ENCODE measurements at regions not wholly inside any gene's neighbourhood (a gene's known extent, or its start where the extent isn't known, plus 50 kb on each side); places are given as distances from the start of the nearest gene placed in this dataset.
A peak's percentile ranks its signal among the peaks of the same experiment; 100 is the strongest.

DNA sequence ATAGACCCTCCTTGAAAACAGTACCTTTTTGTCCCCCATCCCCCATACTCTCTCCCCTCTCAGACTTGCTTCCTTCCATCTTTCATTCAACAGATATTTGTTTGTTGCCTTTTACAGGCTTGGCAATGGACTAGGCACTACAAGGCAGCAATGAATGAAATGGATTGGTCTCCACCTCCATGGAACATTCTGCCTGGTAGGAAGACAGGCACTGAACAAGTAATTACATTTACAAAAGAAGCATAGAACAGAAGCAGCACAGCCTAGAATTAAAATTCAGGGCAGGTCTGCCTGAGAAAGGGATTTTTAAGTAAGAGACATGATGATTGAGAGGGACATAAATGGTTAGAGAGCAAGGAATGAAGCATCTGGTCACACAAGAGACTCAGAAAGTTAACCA is 346.1 kb downstream of the GRXCR1 start:
- H3K4me3 ChIP-seq (ENCODE audit: low read depth, low read length): no peak overlapping the region
- no peak for DNase-seq (ENCODE audit: low read depth)
- TF ChIP-seq, protein P1, sequence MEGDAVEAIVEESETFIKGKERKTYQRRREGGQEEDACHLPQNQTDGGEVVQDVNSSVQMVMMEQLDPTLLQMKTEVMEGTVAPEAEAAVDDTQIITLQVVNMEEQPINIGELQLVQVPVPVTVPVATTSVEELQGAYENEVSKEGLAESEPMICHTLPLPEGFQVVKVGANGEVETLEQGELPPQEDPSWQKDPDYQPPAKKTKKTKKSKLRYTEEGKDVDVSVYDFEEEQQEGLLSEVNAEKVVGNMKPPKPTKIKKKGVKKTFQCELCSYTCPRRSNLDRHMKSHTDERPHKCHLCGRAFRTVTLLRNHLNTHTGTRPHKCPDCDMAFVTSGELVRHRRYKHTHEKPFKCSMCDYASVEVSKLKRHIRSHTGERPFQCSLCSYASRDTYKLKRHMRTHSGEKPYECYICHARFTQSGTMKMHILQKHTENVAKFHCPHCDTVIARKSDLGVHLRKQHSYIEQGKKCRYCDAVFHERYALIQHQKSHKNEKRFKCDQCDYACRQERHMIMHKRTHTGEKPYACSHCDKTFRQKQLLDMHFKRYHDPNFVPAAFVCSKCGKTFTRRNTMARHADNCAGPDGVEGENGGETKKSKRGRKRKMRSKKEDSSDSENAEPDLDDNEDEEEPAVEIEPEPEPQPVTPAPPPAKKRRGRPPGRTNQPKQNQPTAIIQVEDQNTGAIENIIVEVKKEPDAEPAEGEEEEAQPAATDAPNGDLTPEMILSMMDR (IDR thresholded peaks at IDR 0.05; ENCODE audit: insufficient read depth, low read length): no peak

DNA sequence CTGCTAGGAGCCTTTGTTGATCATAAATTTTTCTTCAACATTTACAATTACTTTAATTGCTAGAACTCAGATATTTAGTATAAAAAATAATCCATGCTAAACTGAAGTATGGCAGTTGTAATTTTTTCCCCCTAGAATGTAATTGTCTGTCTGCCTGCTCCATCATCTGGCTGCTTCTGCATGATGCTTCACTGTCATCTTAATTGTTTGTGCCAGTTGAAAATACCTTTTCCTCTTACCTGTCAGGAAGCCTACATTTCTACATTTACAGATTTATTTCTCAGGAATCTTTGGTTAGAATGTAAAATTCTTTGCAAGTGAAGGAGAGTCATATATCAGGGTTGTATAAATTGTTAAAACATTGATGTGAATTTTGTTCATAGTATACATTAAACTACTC is 348.6 kb downstream of the GRXCR1 start:
- TF ChIP-seq, protein P1 (IDR thresholded peaks at IDR 0.05; ENCODE audit: insufficient read depth, low read length): no peak
- DNase-seq (ENCODE audit: low read depth): no peak
- no peak overlapping the region for H3K4me3 ChIP-seq (ENCODE audit: low read depth, low read length)

DNA sequence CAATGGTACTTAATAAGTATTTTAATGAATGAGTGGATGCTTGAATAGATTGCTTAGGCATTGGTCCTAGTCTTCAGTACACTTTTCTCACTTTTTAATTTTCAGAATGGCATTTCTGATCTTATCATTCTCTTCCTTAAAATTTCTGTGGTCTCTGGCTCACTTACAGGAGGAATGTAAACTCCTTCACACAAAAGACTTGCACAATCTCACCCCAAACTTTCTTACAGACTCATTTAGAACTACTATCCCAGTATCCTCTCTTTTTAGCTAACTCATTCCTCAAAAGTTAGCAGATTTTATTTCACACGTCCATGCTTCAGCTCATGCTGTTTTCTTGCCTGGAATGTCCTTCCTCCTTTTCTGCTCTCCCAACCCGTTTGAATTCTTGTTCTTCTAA is 350.1 kb downstream of the GRXCR1 start:
- H3K4me3 ChIP-seq (ENCODE audit: low read depth, low read length): no peak overlapping the region
- peak; percentile 72 for DNase-seq (ENCODE audit: low read depth)
- TF ChIP-seq, protein P1 (IDR thresholded peaks at IDR 0.05; ENCODE audit: insufficient read depth, low read length): no peak

DNA sequence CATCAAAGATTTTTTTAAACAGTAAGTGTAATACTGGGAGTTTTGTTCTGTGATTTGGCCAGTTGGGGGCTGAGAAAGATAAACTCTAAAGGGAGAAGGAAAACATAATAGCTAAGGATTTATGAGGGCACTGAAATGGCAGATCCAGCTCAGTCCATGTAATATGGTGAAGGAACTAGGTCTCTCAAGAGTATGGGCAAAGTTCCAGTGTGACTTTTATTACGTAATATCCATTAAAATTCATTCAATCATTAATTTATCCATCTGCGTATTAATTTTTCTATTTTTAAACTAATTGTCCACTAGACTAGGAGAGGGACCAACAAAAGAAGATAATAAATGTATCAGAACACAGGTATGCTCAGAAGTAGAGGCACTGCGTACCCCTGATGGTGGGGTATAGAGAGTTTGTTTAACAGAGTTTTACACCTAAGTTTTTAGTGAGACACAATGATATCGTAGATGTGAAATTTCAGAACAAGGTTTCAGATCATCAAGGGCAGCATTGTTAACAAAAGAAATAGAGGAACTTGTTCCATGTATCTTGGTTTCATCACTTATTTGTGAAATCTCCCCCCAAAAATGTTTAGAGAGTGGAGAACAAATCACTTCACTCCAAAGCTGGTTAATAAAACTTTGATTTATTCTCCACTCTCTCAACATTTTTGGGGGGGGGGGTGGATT is 351.1 kb downstream of the GRXCR1 start:
- DNase-seq (ENCODE audit: low read depth): no peak
- TF ChIP-seq, protein P1 (IDR thresholded peaks at IDR 0.05; ENCODE audit: insufficient read depth, low read length): no peak
- no peak overlapping the region for H3K4me3 ChIP-seq (ENCODE audit: low read depth, low read length)

DNA sequence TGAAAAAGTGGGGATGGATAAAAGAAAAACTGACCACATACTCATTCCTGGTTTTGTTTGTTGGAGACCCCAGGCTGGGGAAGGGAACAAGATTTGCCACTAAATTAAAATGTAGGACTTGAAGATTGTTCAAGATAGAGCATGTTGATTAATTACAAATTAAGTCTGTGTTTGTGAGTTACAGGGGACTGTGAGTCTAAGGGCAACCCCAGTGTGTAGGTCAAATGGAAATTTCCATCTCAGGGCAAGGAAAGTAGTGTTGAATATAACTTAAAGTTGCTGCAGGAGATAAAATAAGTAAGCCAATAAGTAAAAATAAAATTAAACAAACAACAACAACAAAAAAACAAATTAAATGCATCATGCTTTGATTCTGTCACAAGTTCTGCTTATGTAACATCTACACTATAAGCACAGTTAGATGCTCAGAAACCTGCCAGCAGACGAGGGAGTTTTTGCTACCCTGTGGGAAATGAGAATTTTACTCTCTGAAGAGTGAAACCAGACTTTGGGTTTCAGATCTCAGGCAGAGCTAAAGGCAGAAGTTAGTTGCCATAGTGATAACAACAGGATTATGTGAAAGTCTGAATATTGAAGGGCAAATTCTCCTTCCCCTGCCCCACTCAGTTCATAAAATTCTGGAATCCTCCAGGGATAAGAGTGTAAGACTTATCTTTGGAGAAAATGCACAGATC is 352.3 kb downstream of the GRXCR1 start:
- no peak overlapping the region for H3K4me3 ChIP-seq (ENCODE audit: low read depth, low read length)
- no peak for DNase-seq (ENCODE audit: low read depth)
- TF ChIP-seq, protein P1 (IDR thresholded peaks at IDR 0.05; ENCODE audit: insufficient read depth, low read length): no peak

DNA sequence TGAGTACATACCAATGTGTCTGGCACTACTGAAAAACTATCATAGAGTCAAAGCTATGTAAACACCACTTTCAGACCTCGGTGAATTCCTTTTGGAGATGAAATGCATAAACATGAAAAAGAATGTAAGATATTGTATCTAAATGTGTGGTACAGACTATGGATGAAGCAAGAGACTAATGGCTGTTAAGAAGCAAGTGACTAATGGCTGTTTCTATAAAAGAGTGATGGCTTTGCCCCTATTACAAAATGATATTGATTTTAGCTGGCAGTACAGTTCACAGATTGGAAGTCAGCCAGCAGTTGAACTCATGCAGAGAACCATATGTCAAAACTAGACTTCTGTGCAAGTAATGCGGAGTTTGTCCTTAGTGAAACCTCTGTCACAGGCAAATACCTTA is 359.3 kb downstream of the GRXCR1 start:
- TF ChIP-seq, protein P1 (IDR thresholded peaks at IDR 0.05; ENCODE audit: insufficient read depth, low read length): no peak
- no peak overlapping the region for H3K4me3 ChIP-seq (ENCODE audit: low read depth, low read length)
- peak; percentile 18 for DNase-seq (ENCODE audit: low read depth)
